ENCODE measurements at regions not wholly inside any gene's neighbourhood (a gene's known extent, or its start where the extent isn't known, plus 50 kb on each side); places are given as distances from the start of the nearest gene placed in this dataset.

- no peak for TF ChIP-seq CTCF (IDR thresholded peaks at IDR 0.05)
These were observed 108.6 kb downstream of the CEBPB start for GRCh38 chr20:50299325-50299629.

GRCh38 chr20:50301165-50301564 lies 110.5 kb downstream of the CEBPB start:
- TF ChIP-seq CTCF (IDR thresholded peaks at IDR 0.05): no peak

GRCh38 chr20:50301712-50302111 lies 111.1 kb downstream of the CEBPB start:
- no peak for TF ChIP-seq CTCF (IDR thresholded peaks at IDR 0.05)

- no peak for TF ChIP-seq CTCF (IDR thresholded peaks at IDR 0.05)
These were observed 111.9 kb downstream of the CEBPB start for GRCh38 chr20:50302341-50303057.

- TF ChIP-seq CTCF (IDR thresholded peaks at IDR 0.05): no peak
These were observed 113.2 kb downstream of the CEBPB start for GRCh38 chr20:50303573-50304500.

GRCh38 chr20:50304501-50304856 lies 113.8 kb downstream of the CEBPB start:
- TF ChIP-seq CTCF (IDR thresholded peaks at IDR 0.05): no peak

- TF ChIP-seq CTCF (IDR thresholded peaks at IDR 0.05): no peak
These were observed 114.4 kb downstream of the CEBPB start for GRCh38 chr20:50304923-50305635.

Measured in LNCAP (cell line).